HFFc6 (cell line): ENCODE measurements at regions not wholly inside any gene's neighbourhood (a gene's known extent, or its start where the extent isn't known, plus 50 kb on each side); places are given as distances from the start of the nearest gene placed in this dataset.

Experiments
- DNase-seq: peaks from one replicate; pipeline ENCODE4 v3.0.0-alpha.2; 2018
- H3K27ac Mint-ChIP-seq: 2 replicates; pipeline ENCODE4 v1.8.0; 2020; ENCODE audit warnings: mild to moderate bottlenecking, mixed read lengths
- H3K27me3 Mint-ChIP-seq: 2 replicates; pipeline ENCODE4 v1.8.0; 2021; ENCODE audit warnings: mild to moderate bottlenecking, moderate library complexity, mixed read lengths; ENCODE audit not compliant: insufficient read depth
- H3K36me3 Mint-ChIP-seq: 2 replicates; pipeline ENCODE4 v1.8.0; 2021; ENCODE audit warnings: low read depth, mixed read lengths
- H3K4me1 Mint-ChIP-seq: 2 replicates; pipeline ENCODE4 v1.8.0; 2020; ENCODE audit warnings: low read depth, mixed read lengths
- H3K4me3 Mint-ChIP-seq: 2 replicates; pipeline ENCODE4 v1.8.0; 2020; ENCODE audit warnings: mild to moderate bottlenecking, moderate library complexity, mixed read lengths
- H3K9me3 Mint-ChIP-seq: 2 replicates; pipeline ENCODE4 v1.8.0; 2020; ENCODE audit warnings: mild to moderate bottlenecking, mixed read lengths
- CTCF ChIP-seq: fragments of 200-600 bp; sonication (generic); IDR thresholded peaks from 2 replicates; pipeline ENCODE4 v1.5.0; 2021; ENCODE audit warnings: antibody characterized with exemption, mild to moderate bottlenecking

- Mint-ChIP-seq H3K4me1 (no peaks in the 10 kb centered on the region), H3K4me3 (no peak overlapping the region), H3K27me3 (peaks cover 5% of the 10 kb centered on the region), H3K27ac (no peak overlapping the region), H3K9me3 (peaks cover 9% of the 10 kb centered on the region), H3K36me3 (no peaks in the 10 kb centered on the region)
- no peak for TF ChIP-seq CTCF
- no peak for DNase-seq
Observed at GRCh38 chr17:72244956-72245355, 124.1 kb downstream of the SOX9 start.

- Mint-ChIP-seq H3K27ac (no peak overlapping the region), H3K9me3 (peaks cover 6% of the 10 kb centered on the region), H3K4me3 (no peak overlapping the region), H3K4me1 (no peaks in the 10 kb centered on the region), H3K36me3 (no peaks in the 10 kb centered on the region), H3K27me3 (peaks cover 8% of the 10 kb centered on the region)
- no peak for DNase-seq
- no peak for TF ChIP-seq CTCF
Observed at GRCh38 chr17:72249441-72249840, 128.6 kb downstream of the SOX9 start.

- Mint-ChIP-seq H3K36me3 (no peaks in the 10 kb centered on the region), H3K4me1 (no peaks in the 10 kb centered on the region), H3K9me3 (peaks cover 4% of the 10 kb centered on the region; the same call in 1 of the 2 replicates), H3K27ac (no peak overlapping the region), H3K27me3 (peaks cover 8% of the 10 kb centered on the region), H3K4me3 (no peak overlapping the region)
- no peak for TF ChIP-seq CTCF
- no peak for DNase-seq
Observed at GRCh38 chr17:72250206-72250605, 129.4 kb downstream of the SOX9 start.

GRCh38 chr17:72253597-72253996, 132.8 kb downstream of the SOX9 start:
- Mint-ChIP-seq H3K9me3 (no peaks in the 10 kb centered on the region), H3K4me1 (no peaks in the 10 kb centered on the region), H3K36me3 (no peaks in the 10 kb centered on the region), H3K4me3 (no peak overlapping the region), H3K27ac (no peak overlapping the region), H3K27me3 (peaks cover 4% of the 10 kb centered on the region)
- no peak for TF ChIP-seq CTCF
- DNase-seq = no peak

- H3K27ac Mint-ChIP-seq = no peak overlapping the region
- H3K27me3 Mint-ChIP-seq = peaks cover 4% of the 10 kb centered on the region
- H3K36me3 Mint-ChIP-seq = no peaks in the 10 kb centered on the region
- no peaks in the 10 kb centered on the region for H3K4me1 Mint-ChIP-seq
- TF ChIP-seq CTCF = no peak
- H3K9me3 Mint-ChIP-seq = no peaks in the 10 kb centered on the region
- H3K4me3 Mint-ChIP-seq = no peak overlapping the region
- DNase-seq = no peak
Observed at GRCh38 chr17:72254808-72255449, 134.1 kb downstream of the SOX9 start.
